Activated CD4-positive, alpha-beta T cell treated with anti-CD3 and anti-CD28 coated beads, Interleukin-2, Interleukin-4, amounts not matched to agents 100 ng/mL and 50 ng/mL, durations not matched to agents 16 hours and 8 hours (primary cell): ENCODE measurements at regions not wholly inside any gene's neighbourhood (a gene's known extent, or its start where the extent isn't known, plus 50 kb on each side); places are given as distances from the start of the nearest gene placed in this dataset.

ENCODE experiments used
- DNase-seq: peaks from one replicate; pipeline ENCODE4 v3.0.0-alpha.2; 2020; ENCODE audit warnings: low spot score

DNA sequence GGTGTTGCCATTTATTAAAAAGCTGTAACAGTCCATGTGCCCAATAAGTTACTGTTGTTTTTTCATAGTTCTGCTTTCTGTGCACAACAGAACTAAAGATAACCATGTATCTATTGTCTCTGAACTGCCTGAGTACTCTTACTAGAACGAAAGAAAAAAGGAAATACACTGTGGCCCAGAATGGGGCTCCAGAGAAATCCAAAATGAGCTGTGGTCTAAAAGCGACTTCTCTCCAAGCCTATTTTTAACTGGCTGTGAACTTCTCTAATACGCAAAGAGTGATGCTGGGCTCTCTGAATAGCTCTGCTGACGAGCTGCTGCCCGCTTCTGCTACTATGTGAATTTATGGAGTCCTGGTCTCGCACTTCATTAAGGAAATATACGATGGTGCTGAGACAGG, 56.2 kb upstream of the LPP start:
- no peak for DNase-seq

DNA sequence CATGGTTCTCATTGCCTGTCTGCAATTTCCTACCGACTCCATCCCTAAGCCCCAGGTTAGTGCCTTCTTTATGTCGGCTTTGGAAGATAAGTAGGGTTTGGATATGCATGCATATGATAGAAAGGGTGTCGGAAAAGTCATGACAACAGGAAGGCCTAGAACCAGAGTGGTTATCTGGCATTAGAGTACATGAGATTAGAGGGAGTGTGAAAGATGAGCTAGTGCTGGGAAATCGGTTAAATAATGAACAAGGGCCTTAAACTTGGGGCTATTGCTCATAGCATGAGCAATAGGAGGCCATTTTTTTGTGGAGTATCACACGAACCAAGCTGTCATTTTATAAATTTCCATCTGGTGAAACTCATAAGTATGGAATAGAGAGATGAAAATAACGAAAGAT, 54.0 kb upstream of the LPP start:
- DNase-seq, result no peak

DNA sequence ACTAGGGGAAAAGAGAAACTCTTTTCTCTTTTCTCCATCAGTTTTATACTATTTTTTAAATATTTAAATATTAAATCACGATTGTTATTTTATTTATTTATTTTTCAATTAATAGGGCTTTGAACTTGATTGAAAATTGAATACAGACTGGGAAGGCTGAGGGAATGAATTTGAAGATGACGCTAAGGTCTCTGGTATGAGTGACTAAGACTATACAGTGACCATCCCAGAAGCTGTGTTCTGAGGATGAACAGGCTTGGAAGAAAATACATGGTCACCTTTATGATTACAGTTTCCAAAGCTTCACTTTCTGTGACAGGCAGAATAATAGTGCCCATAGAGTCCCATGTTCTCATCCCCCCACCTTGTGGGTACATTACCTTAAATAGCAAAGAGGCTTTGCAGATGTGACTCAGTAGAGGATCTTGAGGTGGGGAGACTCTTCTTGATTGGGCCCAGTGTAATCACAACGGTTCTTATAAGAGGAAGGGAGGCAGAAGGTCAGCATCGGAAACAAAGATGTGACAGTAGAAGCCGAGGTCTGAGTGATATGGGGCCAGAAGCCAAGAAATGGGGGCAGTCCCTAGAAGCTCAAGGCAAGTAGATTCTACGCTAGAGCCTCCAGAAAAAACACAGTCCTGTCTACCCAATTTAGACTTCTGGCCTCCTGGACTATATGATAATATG, 51.0 kb upstream of the LPP start:
- DNase-seq, result no peak

DNA sequence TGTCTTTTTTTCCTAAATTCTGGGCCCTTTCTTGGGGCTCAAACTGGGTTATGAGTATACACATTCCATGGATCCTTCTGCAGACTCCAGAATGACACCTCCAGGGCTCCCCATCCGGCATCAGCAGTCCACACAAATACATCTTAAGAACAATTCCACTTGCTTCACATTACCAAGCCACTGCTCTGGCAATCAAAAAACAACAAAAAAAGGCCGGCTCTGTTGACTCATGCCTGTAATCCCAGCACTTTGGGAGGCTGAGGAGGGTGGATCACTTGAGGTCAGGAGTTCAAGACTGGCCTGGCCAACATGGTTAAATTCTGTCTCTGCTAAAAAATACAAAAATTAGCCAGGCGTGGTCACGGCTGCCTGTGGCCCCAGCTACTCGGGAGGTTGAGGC, 49.9 kb upstream of the LPP start:
- no peak for DNase-seq
